ENCODE measurements at regions not wholly inside any gene's neighbourhood (a gene's known extent, or its start where the extent isn't known, plus 50 kb on each side); places are given as distances from the start of the nearest gene placed in this dataset.

DNA sequence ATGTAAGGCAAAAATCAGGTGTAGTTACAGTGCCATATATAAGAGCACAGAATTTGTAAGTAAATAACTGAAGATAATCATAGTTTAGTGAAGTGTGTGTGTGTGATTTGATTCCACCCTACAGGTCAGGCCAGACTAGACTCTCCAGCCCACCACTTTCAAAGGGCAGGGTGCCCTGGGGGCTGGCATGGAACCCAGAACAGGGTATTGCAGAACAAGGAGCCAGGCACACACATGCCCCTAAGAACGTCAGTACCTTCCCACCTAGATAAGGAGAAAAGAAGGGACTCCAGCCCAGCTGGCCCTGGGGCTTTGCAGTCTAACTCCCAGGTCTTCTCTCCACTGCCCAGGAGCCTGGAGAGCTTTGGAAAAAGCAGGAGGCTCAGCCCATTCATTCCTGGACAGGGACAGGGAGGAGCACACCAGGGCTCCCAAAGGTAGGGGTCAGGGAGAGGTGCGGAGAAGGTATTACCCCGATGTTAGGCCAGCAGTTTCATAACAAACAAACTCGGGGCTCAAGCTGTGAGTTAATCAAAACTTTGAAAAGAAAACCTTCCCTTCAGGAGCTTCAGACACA lies 149.7 kb upstream of the VANGL1 start:
- DNase-seq (ENCODE audit: low read depth, low spot score) = no peak

DNA sequence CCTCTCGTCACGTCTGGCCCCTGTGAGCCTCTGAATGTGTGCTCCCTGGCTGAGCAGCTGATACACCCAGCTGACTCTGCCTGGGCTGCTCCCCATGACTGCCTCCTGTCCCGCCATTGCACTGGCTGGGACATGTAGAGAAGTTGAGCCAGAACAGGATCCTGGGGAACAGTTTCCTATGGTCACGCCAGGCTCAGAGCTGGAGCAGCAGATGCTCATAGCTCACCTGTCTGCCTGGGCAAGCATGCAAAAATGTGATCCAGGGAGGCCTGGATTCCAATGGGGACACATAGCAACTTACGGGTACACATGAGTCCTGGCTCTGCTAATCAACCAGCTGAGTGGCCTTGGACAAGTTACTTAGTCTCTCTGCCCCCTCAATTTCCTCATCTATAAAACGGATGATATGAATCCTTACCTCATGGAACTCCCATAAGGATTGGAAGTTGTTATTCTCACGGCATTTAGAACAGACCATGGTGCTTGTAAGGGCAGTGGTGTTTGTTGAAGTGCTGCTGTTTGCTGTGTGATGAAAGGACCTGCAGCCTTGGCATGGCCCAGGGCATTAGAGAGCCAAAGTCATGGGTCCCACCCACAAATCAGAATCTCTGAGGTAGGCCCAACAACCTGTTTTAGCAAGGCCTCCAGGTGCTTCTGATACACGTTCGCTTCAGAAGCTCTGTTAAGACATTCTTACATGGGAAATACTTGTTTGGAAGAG lies 150.3 kb upstream of the VANGL1 start:
- no peak for DNase-seq (ENCODE audit: low read depth, low spot score)

DNA sequence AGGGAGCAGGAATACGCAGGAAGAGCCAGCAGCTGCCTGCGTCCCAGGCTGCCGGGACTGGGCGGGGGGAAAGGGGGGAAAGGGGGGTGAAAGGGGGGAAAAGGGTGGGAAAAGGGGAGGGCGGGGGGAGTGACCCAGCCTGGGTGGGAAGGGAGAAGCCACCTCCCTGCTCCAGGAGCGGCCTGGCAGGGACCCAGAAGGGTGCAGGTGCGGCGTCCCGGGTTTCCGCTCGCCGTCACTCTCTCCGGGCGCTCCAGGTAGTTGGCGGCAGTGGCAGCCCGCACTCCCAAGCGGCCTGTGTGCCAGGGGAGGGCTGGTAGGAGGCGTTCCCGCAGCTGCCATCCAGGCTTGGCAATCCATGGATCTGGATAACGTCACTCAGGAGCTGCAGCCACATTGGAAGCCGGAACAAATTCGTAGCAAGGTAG lies 141.0 kb upstream of the NGF start:
- no peak for DNase-seq (ENCODE audit: low read depth, low spot score)

DNA sequence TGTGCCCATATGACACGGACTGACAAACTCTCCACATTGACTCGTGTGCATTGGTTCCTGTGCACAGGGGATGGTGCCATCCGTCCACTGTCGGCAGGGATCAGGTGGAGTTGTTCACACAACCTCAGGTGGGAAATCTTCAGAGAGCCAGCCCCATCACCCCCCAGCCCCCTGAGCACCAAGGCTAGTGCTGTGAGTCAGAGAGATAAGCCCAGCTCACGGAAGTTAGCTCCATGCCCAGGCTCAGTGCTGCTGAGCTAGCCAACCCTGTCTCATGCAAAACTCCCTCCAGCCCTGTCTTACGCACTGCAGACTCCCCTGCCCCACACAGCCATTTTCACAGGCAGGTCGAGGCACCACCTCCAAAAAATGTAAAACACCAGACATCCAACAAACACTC lies 139.0 kb upstream of the NGF start:
- DNase-seq (ENCODE audit: low read depth, low spot score) = no peak

DNA sequence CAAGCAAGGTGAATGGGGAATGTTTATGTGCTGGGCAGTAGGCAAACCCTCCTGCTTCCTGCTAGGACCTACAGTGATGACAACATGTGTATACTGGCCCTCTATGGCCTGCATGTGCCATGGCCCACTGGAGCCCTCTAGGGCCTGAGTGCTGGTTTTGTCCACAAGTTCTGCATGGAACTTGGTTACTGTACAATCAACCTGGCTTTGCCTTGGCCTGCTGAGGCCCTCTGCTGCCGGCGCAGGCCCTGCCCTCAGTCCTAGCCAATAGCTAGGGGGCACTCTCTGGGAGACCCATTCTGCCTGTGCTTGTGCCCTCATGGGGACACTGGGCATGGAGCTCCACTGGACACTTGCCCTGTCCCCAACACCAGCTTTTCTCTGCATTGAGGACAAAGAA lies 138.6 kb upstream of the NGF start:
- DNase-seq (ENCODE audit: low read depth, low spot score) = no peak

DNA sequence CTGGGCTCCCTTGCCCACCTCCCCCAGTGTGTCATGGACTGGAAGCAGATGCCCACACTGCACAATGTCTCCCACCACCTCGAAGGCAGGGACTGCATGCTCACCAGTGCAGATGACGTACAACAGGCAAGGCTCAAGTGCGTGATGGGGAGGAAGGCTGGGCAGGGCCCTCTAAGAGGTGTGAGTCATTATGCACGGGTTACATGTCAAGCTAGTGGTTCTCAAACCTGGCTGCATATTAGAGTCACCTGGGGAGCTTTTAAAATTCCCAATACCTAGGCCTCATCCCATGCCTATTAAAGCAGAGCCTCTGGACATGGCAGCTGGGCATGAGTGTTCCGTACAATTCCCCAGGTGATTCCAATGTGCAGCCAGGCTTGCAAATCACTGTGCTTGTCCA lies 137.9 kb upstream of the NGF start:
- no peak for DNase-seq (ENCODE audit: low read depth, low spot score)

DNA sequence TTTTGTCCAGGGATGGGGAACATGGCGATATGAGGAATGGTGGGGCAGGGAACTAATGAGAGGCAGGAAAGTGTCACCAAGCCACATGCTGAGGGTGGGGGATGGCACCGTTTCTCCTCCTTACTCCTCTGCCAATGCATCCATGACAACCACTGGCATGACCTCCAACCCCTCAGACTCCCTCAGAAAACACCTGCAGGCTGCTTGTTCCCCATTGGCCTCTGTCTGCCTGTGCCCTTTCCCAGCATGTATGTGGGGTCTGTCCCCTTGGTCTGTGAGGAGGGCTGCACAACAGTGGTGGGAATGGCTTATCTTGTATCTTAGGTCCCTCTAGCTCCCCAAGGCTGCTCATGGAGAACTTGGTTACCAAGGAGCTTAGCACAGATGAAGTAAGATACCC lies 137.2 kb upstream of the NGF start:
- no peak for DNase-seq (ENCODE audit: low read depth, low spot score)

DNA sequence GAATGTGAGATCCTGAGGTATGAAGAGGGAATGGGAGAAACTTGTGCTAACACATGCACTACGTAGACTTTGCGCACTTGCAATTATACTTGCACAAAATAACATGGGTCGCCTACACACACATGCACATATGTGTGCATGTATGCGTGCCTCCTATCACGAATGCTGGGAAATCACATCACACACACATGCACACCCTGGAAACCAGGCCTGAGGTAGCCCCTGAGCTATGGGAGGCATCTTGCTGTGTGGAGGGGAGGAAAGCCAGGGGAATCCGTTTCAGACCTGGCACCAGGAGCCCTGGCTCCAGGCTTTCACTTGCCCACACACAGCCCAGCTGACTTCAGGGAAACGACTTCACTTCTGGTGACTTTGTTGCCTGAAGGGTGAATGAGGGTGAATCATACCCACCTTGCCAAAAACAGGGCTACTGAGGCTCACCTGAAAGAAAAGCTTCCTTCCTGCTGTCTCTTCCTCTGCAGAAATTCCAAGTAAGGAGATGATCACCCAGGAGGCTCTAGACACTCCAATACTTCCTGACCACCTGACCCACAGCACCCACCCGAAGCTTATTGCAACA lies 136.0 kb upstream of the NGF start:
- DNase-seq (ENCODE audit: low read depth, low spot score) = no peak

DNA sequence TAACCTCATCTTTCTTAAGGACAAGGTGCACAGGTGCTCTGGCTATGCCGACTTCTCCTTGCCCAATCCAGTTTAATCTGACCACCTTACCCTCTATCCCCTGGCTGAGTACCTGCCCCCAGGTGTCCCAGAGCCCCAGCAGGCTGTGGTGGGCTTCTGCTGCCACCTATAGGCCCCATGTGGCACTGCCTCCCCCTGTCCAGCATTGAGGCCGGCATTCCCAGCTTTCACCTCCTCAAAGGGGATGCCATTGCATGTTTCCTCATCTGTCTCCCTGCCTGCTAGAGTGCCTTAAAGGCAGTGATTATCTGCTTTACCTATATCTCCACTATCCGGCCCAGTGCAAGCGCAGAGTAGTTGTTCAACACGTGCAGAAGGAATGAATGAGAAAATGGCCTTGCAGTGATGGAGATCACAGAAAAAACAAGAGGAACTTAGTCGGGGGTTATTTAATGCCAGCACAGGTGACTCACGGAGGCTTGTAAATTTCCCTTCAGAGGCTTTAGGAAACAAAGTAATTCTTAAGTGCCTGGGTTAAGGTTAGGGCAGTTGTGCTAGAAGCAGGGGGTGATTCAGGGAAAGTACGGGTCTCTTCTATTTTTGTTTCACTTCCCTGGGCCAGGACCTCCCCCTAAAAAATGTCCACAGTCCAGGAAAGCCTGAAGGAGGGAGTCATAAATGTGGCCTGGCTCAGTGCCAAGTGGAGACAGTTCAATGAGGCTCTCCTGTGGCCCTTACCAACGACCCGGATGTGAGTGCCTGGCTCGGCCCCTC lies 131.8 kb upstream of the NGF start:
- DNase-seq (ENCODE audit: low read depth, low spot score) = no peak

DNA sequence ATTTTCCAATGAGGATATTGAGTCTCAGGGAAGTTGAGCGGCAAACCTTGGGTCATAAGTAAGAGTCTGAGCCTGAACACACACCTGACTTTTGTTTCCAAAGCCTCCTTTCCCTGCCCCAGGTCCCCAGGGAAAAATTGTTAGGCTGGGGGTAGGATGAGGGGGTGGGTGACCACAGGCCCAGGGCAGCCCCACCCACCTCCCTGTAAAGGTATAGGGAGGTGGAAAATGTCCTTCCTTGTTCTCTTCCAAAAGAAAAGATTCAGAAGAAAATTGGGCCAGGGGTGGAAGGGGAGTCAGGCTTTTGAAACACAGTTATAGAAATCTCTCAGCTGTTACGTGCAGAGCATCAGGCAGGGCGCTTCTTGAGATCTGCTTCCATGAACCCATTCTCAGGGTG lies 129.7 kb upstream of the NGF start:
- no peak for DNase-seq (ENCODE audit: low read depth, low spot score)

DNA sequence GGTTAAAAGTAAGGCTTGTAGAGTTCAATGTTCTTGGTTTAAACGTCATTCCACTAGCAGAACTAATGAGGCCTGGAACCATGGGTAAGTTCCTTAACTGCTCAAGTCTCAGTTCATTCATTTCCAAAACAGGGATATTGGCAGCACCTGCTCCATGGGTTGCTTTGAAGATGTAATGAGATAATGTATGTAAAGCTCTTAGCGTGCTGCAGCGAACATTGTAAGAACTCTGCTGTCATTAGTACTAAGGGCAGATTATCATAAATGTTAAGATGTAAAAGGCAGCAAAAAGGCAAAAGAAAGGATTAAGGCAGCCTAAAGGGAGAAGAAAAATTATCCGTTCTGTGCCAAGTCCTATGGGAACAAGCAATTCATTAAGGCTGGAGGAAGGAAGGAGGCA lies 129.1 kb upstream of the NGF start:
- DNase-seq (ENCODE audit: low read depth, low spot score) = no peak

DNA sequence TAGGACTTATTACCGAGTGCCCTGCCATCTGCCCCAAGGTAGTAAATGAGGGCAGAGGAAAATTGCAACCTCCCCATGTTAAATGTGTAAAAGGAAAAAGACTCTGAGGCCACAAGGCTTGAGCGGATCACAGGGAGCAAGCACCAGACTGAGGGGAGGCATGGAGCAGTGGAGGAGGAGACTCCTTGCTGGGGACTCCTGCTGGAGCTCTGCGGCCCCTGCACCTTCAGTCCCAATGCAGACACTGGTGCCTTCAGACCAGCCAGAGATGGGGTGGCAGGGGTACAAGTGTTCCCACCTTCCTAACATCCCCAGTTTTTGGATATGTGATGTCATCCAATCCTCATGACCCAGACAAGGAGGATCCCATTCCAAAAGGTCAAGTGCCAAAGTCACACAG lies 128.4 kb upstream of the NGF start:
- no peak for DNase-seq (ENCODE audit: low read depth, low spot score)

DNA sequence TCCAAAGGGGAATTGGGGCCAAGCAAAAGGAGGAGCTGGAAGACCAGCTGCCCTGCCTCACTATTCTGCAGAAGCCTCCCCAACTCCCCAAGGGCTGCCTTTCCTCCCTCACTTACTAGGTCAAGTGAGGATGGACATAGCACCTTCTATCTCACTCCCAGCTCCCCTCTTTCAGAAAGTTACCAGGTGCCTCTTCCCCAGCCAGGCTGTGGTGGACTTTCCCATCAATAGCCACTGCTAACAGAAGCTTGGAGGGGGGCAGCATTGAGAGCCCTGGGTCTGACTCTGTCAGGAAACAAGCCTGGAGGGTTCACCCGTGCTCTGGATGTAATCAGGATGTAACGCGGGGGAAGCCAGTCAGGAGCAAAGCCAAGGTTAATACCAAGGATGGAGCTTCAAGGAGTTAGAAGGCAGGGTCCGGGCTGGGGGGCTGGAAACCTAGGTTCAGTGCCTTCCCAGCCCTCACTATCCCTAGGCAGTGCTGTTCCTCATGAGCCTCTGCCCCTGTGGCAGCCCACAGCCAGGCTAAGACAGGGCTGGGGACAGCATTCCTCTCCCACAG lies 127.8 kb upstream of the NGF start:
- DNase-seq (ENCODE audit: low read depth, low spot score) = no peak

DNA sequence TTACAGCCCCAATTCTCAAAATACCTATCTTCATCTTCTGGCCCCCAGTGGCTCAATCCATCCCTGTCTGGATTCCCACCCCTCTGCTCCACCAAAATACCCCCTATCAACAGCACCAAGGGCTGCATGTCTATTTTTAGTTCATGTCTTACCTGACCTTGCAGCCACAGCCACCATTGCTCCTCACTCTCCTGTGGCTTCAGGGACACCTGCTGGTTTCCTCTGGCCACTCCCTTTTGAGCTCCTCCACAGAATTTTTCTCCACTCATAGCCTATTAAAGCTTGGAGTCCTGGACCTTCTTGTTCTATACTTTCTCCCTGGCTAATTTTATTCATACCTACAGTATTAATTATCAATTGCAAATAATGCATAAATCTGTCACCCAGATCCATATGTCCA lies 125.3 kb upstream of the NGF start:
- no peak for DNase-seq (ENCODE audit: low read depth, low spot score)

DNA sequence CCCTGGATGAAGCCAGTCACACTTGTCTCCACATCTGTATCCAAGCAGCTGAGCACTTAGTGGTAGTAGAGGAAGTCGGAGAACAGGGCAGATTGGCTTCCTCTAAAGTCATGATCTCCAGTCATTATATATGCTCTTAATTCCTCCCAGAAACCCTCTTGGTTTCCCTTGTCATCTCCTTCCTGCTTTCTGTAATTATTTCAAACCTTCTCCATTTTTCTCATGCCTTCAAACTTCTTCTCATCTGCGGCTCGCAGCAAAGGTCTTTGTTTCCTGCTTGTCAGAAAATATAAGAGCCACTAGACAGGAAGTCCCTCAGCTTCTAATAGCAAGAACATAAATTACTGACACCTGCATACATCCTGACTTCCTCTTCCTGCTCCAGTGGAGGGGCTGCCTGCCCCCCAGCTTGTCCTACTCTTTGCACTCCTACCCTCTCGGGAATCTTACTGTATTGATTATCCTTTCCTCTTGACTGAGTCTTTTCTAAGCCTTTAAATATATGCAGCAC lies 124.6 kb upstream of the NGF start:
- no peak for DNase-seq (ENCODE audit: low read depth, low spot score)

DNA sequence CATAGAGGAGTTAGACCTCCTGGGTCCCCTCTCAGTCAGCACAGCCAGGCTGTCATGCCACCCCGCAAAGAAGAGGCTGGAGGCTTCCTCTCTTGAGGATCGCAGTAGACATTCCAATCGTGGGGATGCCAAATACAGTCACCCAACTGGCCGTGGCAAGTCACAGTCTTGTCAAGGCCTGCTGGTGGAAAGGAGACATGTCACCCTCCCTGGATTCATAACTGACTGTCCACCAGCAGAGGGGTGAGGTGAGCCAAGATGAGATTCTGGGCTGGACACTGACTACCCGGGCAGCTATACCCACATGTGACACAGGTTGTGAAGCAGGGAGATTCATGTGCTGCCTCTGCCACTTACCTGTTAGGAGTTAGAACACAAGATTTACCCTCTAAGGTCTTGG lies 123.5 kb upstream of the NGF start:
- DNase-seq (ENCODE audit: low read depth, low spot score) = no peak

DNA sequence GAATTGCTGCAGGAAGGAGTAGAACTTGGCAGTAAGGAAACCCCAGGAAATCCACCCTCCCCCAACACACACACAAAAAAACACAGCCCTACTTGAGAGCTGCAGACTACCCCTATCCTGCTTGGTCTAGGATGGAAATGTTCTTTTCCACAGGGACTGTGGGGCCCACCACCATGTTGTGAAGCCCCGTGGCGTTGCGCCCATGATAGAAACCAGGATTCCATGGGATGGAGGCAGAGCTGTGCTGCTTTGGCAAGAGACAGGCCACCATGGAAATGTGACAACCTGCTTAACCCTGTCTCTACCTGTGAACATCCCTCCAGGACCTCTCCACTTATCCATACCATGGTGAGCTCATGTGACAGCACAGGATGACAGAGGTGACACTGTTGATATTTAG lies 121.1 kb upstream of the NGF start:
- DNase-seq (ENCODE audit: low read depth, low spot score) = no peak

DNA sequence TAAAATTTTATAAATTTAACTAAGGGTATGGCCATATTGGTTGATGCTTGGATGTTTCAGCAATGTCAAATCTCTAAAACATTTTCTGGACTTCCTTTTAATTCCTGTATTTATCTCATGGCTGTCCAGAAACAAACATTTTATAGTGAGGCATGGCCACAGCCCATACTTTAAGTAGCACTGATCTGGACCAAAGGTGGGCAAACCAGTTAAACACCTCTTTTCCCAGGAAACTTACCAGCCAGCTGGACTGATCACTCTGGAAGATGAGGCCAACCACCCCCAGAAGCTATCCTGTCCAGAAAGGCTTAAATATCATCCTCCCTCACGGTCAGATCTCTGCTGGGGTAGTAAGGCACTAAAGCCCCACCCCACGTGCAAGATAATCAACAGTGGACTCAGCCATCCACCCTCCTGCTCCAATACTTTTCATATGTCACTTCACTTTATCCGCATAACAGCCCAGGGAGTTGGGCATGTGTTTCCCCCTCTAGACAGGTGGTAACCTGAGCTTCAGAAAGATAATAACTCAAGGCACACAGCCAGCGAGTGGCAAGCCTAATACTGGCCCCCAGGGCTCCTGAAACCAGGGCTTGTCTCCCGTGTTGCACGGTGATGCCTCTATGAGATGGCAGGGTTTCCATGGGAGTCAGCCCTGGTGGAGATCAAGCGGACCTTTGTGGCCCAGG lies 120.5 kb upstream of the NGF start:
- DNase-seq (ENCODE audit: low read depth, low spot score) = no peak

DNA sequence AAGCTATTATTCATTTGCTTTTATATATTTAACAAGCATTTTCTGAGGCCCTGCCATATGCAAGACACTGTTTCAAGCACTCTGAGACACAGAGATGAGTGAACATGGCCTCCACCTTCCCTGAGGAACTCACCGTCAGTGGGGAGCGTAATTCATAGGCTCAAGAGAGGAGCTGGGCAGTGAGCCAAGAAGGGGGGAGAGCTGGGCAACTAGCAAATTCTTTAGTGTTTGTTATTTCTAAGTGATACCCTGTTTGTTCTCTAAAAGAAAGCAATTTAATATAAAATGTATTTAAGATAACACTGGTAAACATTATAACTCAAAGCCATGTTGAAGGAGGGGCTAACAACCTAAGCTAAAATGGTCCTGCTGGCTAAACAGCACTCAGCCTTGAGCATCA lies 119.2 kb upstream of the NGF start:
- DNase-seq (ENCODE audit: low read depth, low spot score) = no peak

DNA sequence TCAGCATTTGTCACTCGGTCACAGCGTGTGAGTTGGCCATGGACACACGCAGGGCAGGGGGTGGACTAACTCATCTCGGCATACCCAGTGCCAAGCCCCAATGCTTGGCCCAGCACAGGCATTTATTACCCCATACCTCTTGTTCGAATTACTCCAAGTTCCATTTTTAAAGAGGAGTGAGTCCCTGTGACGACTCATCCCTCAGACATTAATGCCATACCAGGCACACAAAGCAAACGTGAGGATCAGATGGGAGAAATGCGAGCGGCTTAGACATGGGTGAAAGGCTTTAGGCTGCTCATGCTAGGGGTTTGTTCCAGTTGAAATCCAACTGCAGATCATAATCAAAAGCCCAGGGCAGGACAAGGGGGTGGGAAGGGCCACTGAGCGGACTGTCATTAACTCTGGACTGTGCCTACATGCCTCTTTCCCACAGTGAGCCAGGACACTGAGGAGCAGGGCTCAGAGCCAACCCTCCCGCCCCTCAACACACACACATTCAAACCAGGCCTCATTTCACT lies 118.5 kb upstream of the NGF start:
- no peak for DNase-seq (ENCODE audit: low read depth, low spot score)

DNA sequence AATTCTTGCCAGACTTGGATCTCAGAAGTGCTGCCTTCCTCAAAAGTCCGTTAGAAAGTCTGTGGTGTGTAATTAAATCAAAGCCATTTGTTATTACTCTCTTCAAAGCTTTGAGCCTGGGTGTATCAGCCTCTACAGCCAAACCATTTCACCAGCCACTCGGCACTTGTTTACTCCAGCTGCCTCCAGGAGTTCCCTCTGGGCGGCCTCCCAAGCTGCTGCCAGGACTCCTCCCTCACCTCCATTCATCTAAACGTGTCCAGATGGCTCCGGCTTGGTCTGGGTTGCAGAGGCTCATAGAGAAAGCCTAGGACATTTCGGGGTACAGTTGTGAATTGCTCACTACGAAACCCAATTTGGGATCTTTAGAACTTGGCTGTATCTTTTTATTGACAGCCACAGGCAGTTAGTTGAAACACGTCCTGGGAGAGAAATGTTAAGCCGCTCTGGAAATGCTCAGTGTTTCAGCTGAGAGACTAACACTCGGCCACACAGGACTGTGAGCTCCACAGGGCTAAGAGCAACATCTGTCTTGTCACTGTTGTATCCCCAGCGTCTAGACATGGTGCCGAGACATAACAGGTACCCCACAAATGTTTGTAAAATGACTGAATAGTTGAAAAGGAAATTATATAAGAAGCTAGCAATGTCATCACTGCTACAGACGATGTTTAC lies 116.9 kb upstream of the NGF start:
- DNase-seq (ENCODE audit: low read depth, low spot score) = no peak
